ENCODE measurements at regions not wholly inside any gene's neighbourhood (a gene's known extent, or its start where the extent isn't known, plus 50 kb on each side); places are given as distances from the start of the nearest gene placed in this dataset.

DNA sequence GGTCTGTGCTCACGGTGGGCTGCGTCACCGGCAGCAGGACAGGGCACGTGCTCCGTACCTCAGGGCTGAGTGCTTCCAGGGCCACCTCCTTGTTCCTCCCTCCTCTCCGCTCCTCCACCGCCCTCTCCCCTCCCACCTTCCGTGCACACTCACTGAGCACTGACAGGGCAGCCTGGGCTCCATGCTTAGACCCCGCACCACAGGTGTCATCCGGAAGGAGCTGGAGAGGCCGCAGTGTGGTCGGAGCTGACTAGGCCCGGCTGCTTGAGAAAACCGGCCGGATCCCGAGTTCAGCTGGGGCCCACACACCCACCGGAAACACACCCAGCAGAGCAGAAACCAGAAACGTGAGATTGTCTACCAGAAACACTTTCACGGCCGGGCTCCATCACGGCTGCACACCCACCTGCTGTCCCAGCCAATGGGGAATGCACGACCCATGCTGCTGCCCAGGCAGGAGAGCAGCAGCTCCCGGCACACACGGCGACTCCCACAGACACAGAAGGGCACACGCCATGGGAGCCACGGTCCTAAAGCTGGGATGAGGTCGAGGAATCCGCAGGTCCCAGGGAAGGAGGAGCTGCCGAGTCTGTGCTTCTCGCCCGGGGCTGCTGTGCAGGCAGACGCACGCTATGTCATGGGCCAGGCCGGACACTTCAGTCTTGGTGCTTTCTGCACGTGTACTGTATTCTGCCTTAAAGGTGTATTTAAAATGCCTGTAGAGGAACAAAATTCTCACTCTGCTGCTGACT is 55.0 kb upstream of the ZNF469 start:
- no peak for TF ChIP-seq POLR2A (IDR thresholded peaks at IDR 0.05)
- TF ChIP-seq, protein P1, sequence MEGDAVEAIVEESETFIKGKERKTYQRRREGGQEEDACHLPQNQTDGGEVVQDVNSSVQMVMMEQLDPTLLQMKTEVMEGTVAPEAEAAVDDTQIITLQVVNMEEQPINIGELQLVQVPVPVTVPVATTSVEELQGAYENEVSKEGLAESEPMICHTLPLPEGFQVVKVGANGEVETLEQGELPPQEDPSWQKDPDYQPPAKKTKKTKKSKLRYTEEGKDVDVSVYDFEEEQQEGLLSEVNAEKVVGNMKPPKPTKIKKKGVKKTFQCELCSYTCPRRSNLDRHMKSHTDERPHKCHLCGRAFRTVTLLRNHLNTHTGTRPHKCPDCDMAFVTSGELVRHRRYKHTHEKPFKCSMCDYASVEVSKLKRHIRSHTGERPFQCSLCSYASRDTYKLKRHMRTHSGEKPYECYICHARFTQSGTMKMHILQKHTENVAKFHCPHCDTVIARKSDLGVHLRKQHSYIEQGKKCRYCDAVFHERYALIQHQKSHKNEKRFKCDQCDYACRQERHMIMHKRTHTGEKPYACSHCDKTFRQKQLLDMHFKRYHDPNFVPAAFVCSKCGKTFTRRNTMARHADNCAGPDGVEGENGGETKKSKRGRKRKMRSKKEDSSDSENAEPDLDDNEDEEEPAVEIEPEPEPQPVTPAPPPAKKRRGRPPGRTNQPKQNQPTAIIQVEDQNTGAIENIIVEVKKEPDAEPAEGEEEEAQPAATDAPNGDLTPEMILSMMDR (IDR thresholded peaks at IDR 0.05), result no peak
